ENCODE measurements at regions not wholly inside any gene's neighbourhood (a gene's known extent, or its start where the extent isn't known, plus 50 kb on each side); places are given as distances from the start of the nearest gene placed in this dataset.

DNA sequence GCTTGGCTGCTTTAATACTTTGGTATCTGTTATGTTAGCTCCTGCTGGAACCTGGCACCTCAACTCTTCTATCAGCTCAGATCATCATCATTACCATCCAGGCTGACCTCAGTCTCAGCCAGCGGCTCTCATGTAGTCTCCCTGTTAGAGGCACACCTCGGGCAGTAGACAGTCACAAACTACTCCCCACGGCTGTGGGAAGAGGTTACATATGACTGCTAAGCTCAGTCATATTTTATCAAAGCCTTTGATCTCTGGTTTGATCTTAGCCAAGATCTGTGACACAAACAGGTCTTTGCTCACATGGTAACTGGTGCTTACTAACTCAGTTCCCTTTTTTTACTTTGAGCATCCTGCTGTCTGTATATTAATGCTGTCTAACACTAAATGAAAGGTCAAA is 384.9 kb downstream of the CENPC start:
- TF ChIP-seq CTCF (IDR thresholded peaks at IDR 0.05; ENCODE audit: extremely low read depth in 1 of 2, insufficient read depth in 1 of 2, low read depth in 1 of 2, low read length in 2 of 2) = no peak
- TF ChIP-seq, protein P1, sequence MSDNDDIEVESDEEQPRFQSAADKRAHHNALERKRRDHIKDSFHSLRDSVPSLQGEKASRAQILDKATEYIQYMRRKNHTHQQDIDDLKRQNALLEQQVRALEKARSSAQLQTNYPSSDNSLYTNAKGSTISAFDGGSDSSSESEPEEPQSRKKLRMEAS (IDR thresholded peaks at IDR 0.05; ENCODE audit: insufficient read depth, insufficient read length) = no peak

All from endothelial cell of umbilical vein (primary cell).